ENCODE measurements at regions not wholly inside any gene's neighbourhood (a gene's known extent, or its start where the extent isn't known, plus 50 kb on each side); places are given as distances from the start of the nearest gene placed in this dataset.

DNA sequence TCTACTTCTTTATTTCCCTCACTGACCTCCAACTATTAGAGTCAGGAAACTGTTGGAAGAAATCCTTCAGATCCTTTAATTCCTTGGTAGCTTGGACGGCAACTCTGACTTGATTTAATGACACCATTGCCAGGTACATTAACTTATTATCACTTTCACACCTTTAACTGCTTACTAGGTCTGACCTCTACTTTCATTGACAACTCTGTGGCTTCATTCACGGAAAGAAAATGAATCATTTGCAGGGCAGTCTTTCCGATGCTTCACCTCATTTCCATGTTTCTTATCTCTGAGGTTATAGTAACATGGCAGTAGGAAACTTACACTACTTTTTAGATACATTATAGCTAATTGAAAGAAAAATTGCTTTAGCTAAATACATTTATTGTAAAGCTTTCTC lies 82.6 kb upstream of the PDGFD start:
- DNase-seq (ENCODE audit: low read depth): no peak

DNA sequence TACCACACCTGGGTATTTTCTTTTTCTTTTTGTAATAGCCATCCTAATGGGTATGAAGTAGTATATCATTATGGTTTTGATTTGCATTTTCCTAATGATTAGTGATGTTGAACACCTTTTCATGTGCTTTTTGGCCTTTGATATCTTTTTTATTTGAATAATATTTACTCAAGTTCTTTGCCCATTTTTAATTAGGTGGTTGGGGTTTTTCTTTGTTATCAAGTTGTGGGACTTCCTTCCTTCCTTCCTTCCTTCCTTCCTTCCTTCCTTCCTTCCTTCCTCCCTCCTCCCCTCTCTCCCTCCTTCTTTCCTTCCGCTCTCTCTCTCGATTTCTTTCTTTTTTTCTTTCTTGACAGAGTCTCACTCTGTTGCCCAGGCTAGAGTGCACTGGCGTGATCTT lies 75.0 kb upstream of the PDGFD start:
- no peak for DNase-seq (ENCODE audit: low read depth)

DNA sequence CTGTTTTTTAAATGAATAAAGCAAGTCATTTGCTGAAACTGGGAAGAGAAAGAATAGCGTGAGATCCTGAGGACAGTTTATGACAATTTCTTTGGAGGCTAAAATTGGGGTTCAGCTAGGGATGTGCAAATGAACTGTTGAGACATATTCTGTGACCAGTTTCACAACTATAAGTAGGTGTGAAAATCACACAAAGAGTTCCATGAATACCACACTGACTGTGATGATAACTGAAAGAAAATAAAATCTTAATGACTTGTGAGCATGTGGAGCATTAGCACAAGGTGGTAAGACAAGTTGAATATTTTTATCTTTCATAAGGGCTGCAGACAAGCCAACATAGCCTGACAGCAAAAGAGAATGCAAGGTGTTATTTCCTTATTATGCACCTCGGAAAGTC lies 61.1 kb upstream of the PDGFD start:
- DNase-seq (ENCODE audit: low read depth): no peak

DNA sequence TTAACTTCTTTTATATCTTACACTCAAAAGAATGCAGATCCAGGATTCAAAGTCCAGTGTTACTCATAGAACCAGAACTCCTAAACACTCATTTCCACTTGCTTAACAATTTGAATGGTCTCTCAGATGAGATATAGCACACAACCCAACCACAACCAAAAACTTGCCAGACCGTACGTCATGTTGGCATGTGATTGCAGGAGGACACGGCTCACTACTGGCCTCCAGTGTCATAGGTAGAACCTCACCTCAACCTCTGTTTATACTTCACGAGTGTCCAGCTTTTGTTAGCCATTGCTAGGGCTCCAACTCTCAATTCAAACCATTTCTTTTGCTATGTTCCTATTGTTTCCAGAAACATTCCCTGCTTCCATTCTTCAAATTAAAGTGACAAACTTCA lies 58.5 kb upstream of the PDGFD start:
- no peak for DNase-seq (ENCODE audit: low read depth)

DNA sequence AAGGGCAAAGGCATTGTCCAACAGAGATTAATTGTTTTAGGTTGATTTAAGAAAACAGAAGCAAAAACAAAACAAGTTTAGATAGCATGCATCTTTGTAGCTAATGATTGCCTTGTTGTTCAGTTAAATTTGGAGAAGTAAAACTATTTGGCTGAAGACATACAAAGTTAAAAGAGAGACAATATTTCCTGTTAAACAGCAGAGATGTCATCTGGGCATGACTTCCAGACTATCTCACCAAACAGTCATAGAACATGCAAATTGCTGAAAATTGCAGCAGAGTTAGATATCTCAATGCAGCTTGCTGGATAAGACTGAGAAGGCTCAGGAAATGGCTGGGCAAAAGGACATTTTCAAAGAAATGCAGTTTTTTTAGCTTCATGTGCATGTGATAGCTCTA lies 57.5 kb upstream of the PDGFD start:
- DNase-seq (ENCODE audit: low read depth): no peak

DNA sequence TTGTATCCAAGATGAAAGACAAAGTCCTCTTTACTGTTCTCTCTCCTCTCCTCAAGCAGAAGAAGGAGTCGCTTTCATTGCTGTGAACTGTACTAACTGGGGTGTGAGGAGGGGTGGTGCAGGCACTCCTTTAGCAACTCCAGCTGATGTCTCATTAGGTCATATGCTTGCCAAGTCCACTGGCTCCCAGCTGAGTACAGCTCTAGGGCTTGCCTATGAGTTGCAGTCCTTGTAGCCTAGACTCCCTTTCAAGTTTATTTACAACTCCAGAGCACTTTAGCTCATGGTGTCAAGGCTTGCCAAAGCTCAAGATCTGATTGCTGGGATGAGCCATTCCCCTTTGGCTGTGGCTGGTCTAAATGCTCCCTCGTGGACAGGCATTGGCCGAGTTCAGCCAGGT lies 55.1 kb upstream of the PDGFD start:
- DNase-seq (ENCODE audit: low read depth): no peak

DNA sequence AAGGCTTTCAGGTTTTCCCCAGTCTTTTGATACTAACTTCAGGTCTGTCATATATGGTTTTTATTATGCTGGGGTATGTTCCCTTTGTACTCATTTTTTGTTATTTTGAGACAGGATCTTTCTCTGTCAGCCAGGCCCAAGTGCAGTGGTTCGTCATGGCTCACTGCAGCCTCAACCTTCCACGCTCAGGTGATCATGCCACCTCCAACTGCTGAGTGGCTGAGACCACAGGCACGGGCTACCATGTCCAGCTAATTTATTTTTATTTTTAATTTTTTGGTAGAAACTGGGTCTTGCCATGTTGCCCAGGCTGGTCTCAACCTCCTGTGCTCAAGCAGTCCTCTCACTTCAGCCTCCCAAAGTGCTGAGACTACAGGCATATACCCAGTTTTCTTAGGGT lies 50.6 kb upstream of the PDGFD start:
- no peak for DNase-seq (ENCODE audit: low read depth)

Data from HS-5 (cell line).